GM10266 (cell line): ENCODE measurements at regions not wholly inside any gene's neighbourhood (a gene's known extent, or its start where the extent isn't known, plus 50 kb on each side); places are given as distances from the start of the nearest gene placed in this dataset.
"Not testable (repeated sequence)": the region's sequence is repeated elsewhere in the genome, so short reads cannot be mapped to it uniquely, and the experiment has no call there.

Experiments used
- DNase-seq: peaks from one replicate; pipeline ENCODE4 v3.0.0; 2012; ENCODE audit errors: extremely low spot score
- CTCF ChIP-seq: IDR thresholded peaks from 2 replicates; pipeline ENCODE4 v1.5.1; 2012; ENCODE audit warnings: mild to moderate bottlenecking, low read depth; ENCODE audit not compliant: control insufficient read depth, insufficient read depth; ENCODE audit errors: missing control alignments

DNA sequence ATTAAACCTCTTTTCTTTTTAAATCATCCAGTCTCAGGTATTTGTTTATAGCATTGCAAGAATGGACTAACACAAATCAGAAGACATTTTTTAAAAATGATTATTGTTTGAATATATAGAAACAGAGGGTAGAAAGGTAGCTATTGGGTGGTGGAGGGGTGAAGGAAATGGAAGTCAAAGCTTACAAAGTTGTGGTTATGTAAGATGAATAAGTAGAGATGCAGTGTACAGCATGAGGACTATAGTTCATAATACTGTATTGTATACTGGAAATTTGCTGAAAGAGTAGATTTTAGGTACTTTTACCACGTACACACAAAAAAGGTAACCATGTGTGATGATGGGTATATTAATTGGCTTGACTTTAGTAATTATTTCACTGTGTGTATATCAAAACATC, 144.0 kb upstream of the FAM3C start:
- no peak for DNase-seq
- TF ChIP-seq CTCF = no peak

DNA sequence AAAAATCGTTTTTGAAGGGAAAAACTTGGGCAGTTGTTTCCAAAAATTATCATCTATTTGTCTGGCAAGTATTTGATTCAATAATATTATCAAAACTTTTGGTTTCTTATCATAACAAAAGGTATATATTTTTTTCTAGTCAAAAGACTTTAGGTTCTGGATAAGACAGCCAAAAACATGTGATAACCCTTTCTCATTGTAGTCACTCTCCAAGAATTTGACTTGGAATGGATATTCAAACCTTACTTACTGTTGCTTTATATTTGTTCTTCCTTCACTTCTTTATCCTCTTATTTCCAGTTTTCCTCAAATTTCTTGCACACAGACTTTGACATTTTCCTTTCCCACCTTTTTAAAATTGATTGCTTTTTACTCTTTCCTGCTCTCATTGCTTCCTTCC, 140.9 kb upstream of the FAM3C start:
- no peak for TF ChIP-seq CTCF
- DNase-seq = no peak

DNA sequence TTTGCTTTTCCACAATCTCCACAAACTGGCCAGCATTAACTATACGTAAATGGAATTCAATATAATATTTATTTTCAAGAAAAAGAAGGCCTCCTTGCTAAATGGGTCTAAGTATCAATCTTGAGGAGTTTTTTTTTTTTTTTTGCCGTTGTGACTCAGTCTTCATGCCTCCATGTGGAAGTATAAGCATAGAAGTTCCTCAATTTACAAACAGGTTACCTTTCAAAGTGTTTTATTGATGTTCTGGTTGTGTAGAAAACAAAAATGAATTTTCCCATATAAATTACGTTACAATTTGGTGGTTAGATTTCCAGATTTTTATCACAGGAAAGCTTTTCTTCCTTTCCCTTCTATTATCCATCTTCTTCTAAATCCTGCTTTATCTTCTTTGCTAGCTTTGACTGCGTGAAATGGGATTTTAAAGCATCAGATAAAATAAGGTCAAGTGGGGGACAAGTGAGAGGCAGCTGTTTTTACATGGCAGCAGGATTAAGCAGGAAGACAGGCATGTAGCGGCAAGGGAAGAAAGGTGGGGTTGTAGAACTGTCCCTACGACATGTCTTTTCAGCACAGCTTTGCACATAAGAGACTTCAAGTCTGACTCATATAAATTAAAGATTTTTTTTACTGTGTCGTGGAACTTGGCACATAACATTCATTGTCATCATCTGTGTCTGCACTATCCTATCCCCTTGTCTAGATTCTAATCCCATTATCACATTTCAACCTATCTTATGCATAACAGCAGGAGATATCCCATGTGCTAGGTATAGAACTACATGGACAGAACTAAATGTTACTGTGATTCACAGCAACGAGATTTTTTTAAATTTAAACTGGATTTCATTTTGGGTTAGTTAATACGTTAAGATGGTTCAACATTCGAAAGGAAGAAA, 135.3 kb upstream of the FAM3C start:
- no peak for TF ChIP-seq CTCF
- DNase-seq = no peak

DNA sequence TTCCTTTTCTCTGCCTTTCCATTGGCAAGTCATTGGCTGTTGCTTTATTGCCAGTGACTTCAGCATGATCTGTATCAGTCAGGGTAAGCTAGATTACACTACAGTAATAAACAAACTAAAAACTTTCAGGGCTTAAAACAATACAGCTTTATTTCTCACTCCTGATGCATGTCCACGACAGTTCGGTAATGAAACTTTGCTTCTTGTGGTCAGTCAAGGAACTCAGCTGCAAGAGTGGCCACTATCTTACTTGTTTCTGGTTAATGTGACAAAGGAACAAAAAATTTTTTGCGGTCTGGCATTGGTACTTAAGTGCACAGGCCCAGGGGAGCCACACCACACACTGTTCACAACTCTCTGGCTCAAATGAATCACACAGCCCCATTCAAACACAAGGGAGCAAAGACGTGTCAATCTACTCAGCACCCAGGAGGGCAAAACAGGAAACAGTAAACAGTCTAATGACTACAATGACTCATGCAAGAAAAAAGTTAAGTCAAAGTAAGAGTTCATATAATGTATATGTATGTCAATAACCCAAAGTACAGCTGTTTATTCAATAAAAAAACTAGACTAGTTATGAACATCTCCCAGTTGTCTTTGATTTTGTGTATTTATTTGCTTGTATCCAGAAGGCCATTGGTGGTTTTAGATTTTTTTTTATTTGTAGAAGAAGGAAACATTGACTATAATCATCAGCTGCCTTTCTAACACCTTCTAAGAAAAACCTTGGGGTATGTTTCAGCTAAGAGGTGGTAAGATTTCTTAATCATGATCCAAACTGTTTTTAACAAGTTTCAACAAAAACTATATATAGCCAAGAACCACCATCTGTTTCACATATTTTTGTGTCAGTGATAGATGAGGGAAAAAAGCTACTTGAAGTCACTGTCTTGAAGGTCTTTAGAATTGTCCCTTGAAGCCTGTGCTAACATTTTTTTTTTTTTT, 134.4 kb upstream of the FAM3C start:
- peak; percentile 68 for DNase-seq
- no peak for TF ChIP-seq CTCF

- TF ChIP-seq CTCF = no peak
- no peak for DNase-seq
Measured at GRCh38 chr7:121529003-121529402, 132.9 kb upstream of the FAM3C start.

GRCh38 chr7:121526210-121526609, 130.1 kb upstream of the FAM3C start:
- not testable (repeated sequence) for DNase-seq

GRCh38 chr7:121525155-121525819, 129.2 kb upstream of the FAM3C start:
- DNase-seq = no peak
- no peak for TF ChIP-seq CTCF
